Naive thymus-derived CD8-positive, alpha-beta T cell (primary cell): ENCODE measurements at regions not wholly inside any gene's neighbourhood (a gene's known extent, or its start where the extent isn't known, plus 50 kb on each side); places are given as distances from the start of the nearest gene placed in this dataset.

Source experiments
- ATAC-seq, 2 donors: fragments of 150-1000 bp; cut with Tn5 transposase in 1 of 2; sonication (Bioruptor Pico), chemical (Tn5 transposase) in 1 of 2; 1 replicate in 1 of 2; 2 replicates in 1 of 2; pipeline ENCODE4 v1.10.0; 2021; ENCODE audit warnings: mild to moderate bottlenecking in 2 of 2, moderate library complexity in 2 of 2
- POLR2A ChIA-PET: fragments of 350-600 bp; sonication (Branson Sonifier 250); formaldehyde crosslinking; loops from one replicate; lab custom pipeline; 2021; ENCODE audit warnings: antibody characterized with exemption; lab: Charles Lee
- DNase-seq, 10 donors: peaks; one replicate each; pipeline versions ENCODE4 v3.0.0 to v3.0.0-alpha.2; 2020 to 2022
- H3K27ac Mint-ChIP-seq, 10 donors: one replicate each; pipeline ENCODE4 v1.8.0; 2020 to 2022; ENCODE audit warnings: mild to moderate bottlenecking in 10 of 10, mixed read lengths in 10 of 10, moderate library complexity in 4 of 10, inconsistent platforms in 1 of 10
- H3K27me3 Mint-ChIP-seq, 5 donors: one replicate each; pipeline ENCODE4 v1.8.0; 2021 to 2022; ENCODE audit warnings: mixed read lengths in 5 of 5
- H3K36me3 Mint-ChIP-seq, 3 donors: one replicate each; pipeline ENCODE4 v1.8.0; 2020 to 2022; ENCODE audit warnings: mixed read lengths in 3 of 3, mild to moderate bottlenecking in 2 of 3, inconsistent platforms in 1 of 3
- H3K4me1 Mint-ChIP-seq, 4 donors: one replicate each; pipeline ENCODE4 v1.8.0; 2021 to 2022; ENCODE audit warnings: mixed read lengths in 4 of 4
- H3K4me3 Mint-ChIP-seq, 10 donors: one replicate each; pipeline ENCODE4 v1.8.0; 2020 to 2022; ENCODE audit warnings: mild to moderate bottlenecking in 10 of 10, mixed read lengths in 10 of 10, moderate library complexity in 6 of 10, inconsistent platforms in 1 of 10
- H3K9me3 Mint-ChIP-seq, 9 donors: one replicate each; pipeline ENCODE4 v1.8.0; 2020 to 2022; ENCODE audit warnings: mixed read lengths in 9 of 9, mild to moderate bottlenecking in 3 of 9, inconsistent platforms in 1 of 9, moderate library complexity in 1 of 9

- Mint-ChIP-seq H3K4me1 (peaks cover 3 to 8% (median 6%) of the 10 kb centered on the region in 4 donors), H3K4me3 (no peak overlapping the region), H3K9me3 (peaks cover 0 to 11% (median 5%) of the 10 kb centered on the region in 9 donors), H3K27me3 (no peaks in the 10 kb centered on the region), H3K36me3 (peaks cover 0 to 4% (median 0%) of the 10 kb centered on the region in 3 donors), H3K27ac (no peak overlapping the region)
- no peak for DNase-seq
- ATAC-seq = no peak
- POLR2A ChIA-PET = no interaction called here
Observed at GRCh38 chr2:234241656-234242458, 191.4 kb downstream of the SPP2 start.

DNA sequence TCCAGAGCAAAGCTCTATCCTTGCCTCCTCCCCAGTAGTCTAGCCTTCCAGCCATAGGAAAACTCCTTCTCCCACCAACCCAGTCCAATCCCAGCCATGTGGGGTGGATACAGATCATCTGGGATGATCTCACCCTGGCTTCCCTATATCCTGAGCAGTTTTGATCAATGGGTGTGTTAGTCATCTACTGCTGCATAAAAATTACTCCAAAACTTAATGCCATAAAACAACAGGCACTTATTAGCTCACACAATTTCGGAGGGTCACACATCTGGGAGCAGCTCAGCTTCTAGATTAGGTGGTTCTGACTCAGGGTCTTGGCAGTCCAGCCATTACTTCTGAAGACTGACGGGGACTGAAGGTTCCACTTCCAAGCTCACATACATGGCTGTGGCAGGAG lies 190.4 kb downstream of the SPP2 start:
- H3K27ac Mint-ChIP-seq = peak overlapping the region in 1 of 10 donors; percentile 67
- no peak for DNase-seq
- POLR2A ChIA-PET = no interaction called here
- H3K9me3 Mint-ChIP-seq = peaks cover 0 to 11% (median 5%) of the 10 kb centered on the region in 9 donors
- peaks cover 0 to 4% (median 0%) of the 10 kb centered on the region in 3 donors for H3K36me3 Mint-ChIP-seq
- H3K27me3 Mint-ChIP-seq = no peaks in the 10 kb centered on the region
- ATAC-seq = no peak
- H3K4me3 Mint-ChIP-seq = peak overlapping the region in 1 of 10 donors; percentile 22
- H3K4me1 Mint-ChIP-seq = peaks cover 4 to 8% (median 6%) of the 10 kb centered on the region in 4 donors

DNA sequence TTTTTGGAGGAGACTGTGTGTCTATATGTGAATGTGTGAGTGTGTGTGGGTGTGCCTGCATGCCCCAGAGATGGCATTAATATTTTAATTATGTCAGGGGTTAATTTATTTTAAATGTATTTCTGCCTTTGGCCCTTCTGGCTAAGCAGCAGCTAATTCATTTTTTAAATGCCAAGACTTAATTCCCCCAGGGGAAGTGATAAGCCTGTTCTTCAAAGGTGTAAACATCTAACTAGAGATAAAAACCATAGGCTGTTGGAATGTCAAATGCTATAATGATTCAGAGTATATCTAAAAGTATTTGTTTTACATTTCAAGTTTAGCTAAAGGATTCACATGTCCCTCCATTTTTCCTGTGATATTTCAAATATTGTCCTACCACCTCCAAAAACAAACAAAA lies 184.7 kb downstream of the SPP2 start:
- Mint-ChIP-seq H3K4me3 (no peak overlapping the region), H3K27me3 (no peaks in the 10 kb centered on the region), H3K4me1 (peaks cover 0 to 1% (median 0%) of the 10 kb centered on the region in 4 donors), H3K9me3 (peaks cover 0 to 11% (median 5%) of the 10 kb centered on the region in 9 donors), H3K36me3 (no peaks in the 10 kb centered on the region), H3K27ac (no peak overlapping the region)
- DNase-seq (no peak), ATAC-seq (no peak)
- POLR2A ChIA-PET = no interaction called here

- POLR2A ChIA-PET = no interaction called here
- Mint-ChIP-seq H3K4me1 (peaks cover 0 to 1% (median 0%) of the 10 kb centered on the region in 4 donors), H3K27ac (no peak overlapping the region), H3K27me3 (no peaks in the 10 kb centered on the region), H3K9me3 (no peaks in the 10 kb centered on the region), H3K4me3 (no peak overlapping the region), H3K36me3 (no peaks in the 10 kb centered on the region)
- no peak for DNase-seq
- ATAC-seq = no peak
Observed at GRCh38 chr2:234231460-234231859, 181.0 kb downstream of the SPP2 start.

DNA sequence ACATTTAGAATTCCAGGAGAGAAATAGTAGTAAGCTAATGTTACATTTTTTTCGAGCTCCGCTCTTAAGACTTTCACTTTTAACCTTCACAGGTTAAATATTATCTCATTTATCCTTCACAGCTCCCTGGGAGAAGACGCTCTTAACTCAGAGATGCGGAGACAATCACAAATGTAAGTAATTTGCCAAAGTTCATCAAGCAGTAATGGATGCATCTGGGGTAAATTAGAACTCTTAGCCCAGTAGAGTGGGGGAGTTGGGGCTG lies 168.5 kb downstream of the SPP2 start:
- peak overlapping the region in 4 of 10 donors; percentile 36 to 75 (median 57) for H3K4me3 Mint-ChIP-seq
- H3K27me3 Mint-ChIP-seq = no peaks in the 10 kb centered on the region
- H3K4me1 Mint-ChIP-seq = peaks cover 28 to 47% (median 43%) of the 10 kb centered on the region in 4 donors
- no peaks in the 10 kb centered on the region for H3K36me3 Mint-ChIP-seq
- POLR2A ChIA-PET = interaction anchor here (1.0 kb wide), 1 partner anchor 39 kb away, joined by 3 read pairs; no protein-coding TSS in a partner anchor
- ATAC-seq (no peak), DNase-seq (no peak)
- H3K27ac Mint-ChIP-seq = peak overlapping the region in 5 of 10 donors; percentile 12 to 83 (median 81)
- H3K9me3 Mint-ChIP-seq = no peaks in the 10 kb centered on the region

DNA sequence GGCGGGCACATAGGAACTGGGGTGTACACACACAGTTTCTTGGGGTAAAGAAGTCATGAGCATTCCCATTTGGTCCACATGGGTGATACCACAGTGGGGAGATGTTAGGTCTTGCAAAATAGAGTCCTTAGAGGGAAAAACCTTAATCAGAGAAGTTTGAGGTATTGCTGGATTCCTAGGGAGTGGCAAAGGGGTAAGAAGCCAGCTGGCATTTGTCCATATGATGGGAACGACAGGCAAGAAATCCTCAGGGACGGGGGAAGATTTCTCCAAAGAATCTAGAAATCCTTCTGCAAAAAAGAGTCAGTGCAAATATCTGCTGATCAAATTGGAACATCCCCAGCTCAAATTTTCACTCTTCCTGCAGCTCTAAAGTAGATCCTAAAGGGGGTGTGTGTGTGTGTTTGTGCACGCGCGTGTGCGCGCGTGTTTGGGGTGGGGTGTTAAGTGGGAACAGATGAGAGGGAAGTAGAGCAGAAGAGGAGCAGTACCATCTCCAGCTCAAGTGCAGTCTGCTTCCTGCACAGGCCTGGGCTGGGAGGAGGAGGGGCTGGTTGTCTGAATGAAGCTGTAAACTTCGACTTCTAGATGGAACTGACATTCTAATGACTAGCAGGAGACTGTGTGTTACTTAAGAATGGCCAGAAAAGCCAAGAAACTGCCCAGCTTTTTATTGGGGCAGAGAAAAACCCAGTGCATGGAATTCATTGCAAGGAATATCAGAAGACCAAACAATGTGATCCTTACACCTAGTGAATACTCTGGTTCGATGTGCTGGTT lies 168.0 kb downstream of the SPP2 start:
- H3K4me3 Mint-ChIP-seq = peak overlapping the region in 8 of 10 donors; percentile 36 to 75 (median 50)
- no peaks in the 10 kb centered on the region for H3K36me3 Mint-ChIP-seq
- H3K27me3 Mint-ChIP-seq = no peaks in the 10 kb centered on the region
- peak overlapping the region; percentile 17 to 83 (median 64) for H3K27ac Mint-ChIP-seq
- peaks cover 28 to 47% (median 43%) of the 10 kb centered on the region in 4 donors for H3K4me1 Mint-ChIP-seq
- no peaks in the 10 kb centered on the region for H3K9me3 Mint-ChIP-seq
- ATAC-seq (peak in 1 of 2 donors; percentile 67), DNase-seq (peak in 3 of 10 donors; percentile 5 to 18 (median 14))
- POLR2A ChIA-PET = interaction anchor here (0.6 to 1.2 kb wide), 4 partner anchors 9 to 234 kb away, joined by 3 read pairs; no protein-coding TSS in a partner anchor

DNA sequence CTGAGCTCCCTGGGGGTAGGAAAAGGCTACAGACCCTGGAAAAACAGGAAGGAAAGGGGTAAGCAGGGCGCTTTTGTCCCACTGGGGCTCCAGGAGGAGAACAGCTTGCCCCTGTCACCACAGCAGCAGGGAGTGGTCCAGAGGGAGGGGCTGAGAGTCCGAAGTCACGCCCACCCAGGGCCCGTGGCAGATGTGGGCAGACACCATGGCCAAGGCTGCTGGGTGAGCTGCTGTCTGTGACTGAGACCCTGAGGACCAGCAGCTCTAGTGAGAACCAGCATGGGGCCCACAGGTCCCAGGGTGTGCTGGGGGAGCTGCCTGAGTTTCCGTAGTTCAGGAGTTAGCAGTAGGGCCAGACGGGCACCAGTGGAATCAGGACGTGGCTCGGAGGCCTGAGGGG lies 162.0 kb downstream of the SPP2 start:
- H3K36me3 Mint-ChIP-seq = peaks cover 0 to under 1% (median 0%) of the 10 kb centered on the region in 3 donors
- POLR2A ChIA-PET = no interaction called here
- no peak for ATAC-seq
- peaks cover 15 to 28% (median 22%) of the 10 kb centered on the region in 4 donors for H3K4me1 Mint-ChIP-seq
- no peaks in the 10 kb centered on the region for H3K27me3 Mint-ChIP-seq
- no peak overlapping the region for H3K4me3 Mint-ChIP-seq
- H3K27ac Mint-ChIP-seq = peak overlapping the region in 5 of 10 donors; percentile 19 to 65 (median 48)
- H3K9me3 Mint-ChIP-seq = peaks cover 0 to 9% (median 0%) of the 10 kb centered on the region in 9 donors
- no peak for DNase-seq

DNA sequence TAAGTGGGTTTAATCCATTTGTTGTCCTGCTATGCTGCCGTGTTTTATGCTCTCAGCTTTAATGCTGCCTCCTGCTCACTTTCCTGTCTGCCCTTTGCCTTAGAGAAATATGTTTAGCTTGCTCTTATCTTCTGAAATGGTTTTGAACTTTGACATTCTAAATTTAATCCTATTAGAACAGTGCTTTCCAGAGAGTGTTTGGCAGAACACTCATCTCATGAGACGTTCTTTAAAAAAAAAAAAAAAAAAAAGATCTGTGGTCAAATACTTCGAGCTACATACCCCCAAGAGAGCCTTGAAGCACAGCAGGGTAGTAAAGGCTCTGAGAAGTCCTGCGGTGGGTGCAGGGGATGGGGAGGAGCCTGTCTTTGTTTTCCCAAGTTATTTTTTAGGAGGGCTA lies 161.3 kb downstream of the SPP2 start:
- no peak overlapping the region for H3K4me3 Mint-ChIP-seq
- H3K4me1 Mint-ChIP-seq = peaks cover 11 to 21% (median 15%) of the 10 kb centered on the region in 4 donors
- DNase-seq (no peak), ATAC-seq (no peak)
- H3K27ac Mint-ChIP-seq = peak overlapping the region in 1 of 10 donors; percentile 65
- H3K27me3 Mint-ChIP-seq = no peaks in the 10 kb centered on the region
- H3K9me3 Mint-ChIP-seq = peaks cover 0 to 17% (median 0%) of the 10 kb centered on the region in 9 donors
- POLR2A ChIA-PET = no interaction called here
- peaks cover 0 to 5% (median 2%) of the 10 kb centered on the region in 3 donors for H3K36me3 Mint-ChIP-seq

DNA sequence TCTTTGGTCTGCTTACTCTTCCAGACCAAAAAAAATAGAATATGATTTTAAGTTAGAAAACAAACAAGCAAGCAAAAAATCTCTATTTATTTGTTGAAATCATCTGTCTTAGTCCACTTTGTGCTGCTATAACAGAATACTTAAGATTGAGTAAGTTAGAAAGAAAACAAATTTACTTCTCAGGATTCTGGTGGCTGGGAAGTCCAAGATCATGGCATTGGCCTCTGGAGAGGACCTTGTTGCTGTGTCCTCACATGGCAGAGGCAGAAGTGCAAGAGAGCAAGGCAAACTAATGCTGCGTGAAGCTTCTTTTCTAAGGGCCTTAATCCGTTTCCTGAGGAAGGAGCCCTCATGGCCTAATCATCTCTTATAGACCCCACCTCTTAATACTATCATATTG lies 156.2 kb downstream of the SPP2 start:
- no peak for DNase-seq
- H3K9me3 Mint-ChIP-seq = peaks cover 0 to 43% (median 10%) of the 10 kb centered on the region in 9 donors
- H3K27ac Mint-ChIP-seq = no peak overlapping the region
- POLR2A ChIA-PET = no interaction called here
- H3K4me3 Mint-ChIP-seq = no peak overlapping the region
- no peaks in the 10 kb centered on the region for H3K4me1 Mint-ChIP-seq
- no peak for ATAC-seq
- peaks cover 0 to 16% (median 5%) of the 10 kb centered on the region in 3 donors for H3K36me3 Mint-ChIP-seq
- no peaks in the 10 kb centered on the region for H3K27me3 Mint-ChIP-seq

DNA sequence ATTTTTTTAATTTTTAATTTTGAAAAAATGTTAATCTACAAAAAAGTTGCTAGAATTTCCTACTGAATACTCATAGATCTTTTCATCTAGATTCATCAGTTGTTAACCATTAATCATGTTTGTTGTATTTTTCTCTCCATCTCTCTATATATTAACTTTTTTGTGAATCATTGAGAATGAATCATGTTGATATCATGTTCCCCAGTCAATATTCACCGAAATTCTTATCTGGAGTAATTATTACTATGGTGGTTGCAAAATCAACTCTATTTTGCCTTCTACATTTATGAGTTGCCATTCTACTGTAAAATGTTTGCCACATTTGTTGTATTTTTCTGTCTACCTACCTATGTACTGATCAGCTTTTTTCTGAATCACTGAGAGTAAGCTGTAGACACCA lies 154.0 kb downstream of the SPP2 start:
- peaks cover 0 to 43% (median 10%) of the 10 kb centered on the region in 9 donors for H3K9me3 Mint-ChIP-seq
- DNase-seq (no peak), ATAC-seq (no peak)
- H3K4me1 Mint-ChIP-seq = no peaks in the 10 kb centered on the region
- H3K27me3 Mint-ChIP-seq = no peaks in the 10 kb centered on the region
- POLR2A ChIA-PET = no interaction called here
- peaks cover 0 to 16% (median 5%) of the 10 kb centered on the region in 3 donors for H3K36me3 Mint-ChIP-seq
- H3K4me3 Mint-ChIP-seq = no peak overlapping the region
- H3K27ac Mint-ChIP-seq = no peak overlapping the region

DNA sequence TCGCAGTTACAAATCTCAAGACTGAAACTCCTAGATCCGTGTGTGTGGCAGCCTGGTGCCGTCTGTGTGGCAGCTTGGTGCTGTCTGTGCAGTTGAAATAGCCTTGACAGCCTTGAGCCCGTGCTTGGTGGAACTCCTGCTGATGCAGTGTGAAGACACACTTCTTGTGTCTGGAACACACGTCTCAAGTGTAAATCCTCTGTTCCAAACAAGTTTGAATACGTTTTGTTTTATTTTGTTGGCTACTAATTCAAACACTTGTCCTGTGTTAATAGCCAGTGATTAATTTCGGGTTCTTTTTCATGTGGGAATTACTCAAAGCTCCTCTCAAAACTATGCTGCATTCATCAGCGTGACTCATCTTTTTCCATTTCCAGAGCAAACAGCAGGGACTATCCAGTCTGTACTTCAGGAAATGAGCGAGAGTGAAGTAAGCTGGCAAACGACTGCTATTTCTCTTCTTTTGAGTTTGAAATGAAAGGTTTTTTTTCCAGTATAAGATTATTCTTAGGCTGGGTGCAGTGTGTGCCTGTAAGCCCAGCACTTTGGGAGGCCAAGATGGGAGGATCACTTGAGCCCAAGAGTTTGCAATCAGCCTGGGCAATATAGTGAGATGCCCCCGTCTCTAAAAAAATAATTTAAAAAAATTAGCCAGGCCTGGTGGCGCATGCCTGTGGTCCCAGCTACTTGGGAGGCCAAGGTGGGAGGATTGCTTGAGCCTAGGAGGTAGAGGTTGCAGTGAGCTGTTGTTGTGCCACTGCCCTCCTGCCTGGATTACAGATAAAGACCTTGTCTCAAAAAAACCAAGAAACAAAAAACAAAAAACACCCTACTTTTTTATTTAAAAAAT lies 152.9 kb downstream of the SPP2 start:
- ATAC-seq (no peak), DNase-seq (no peak)
- Mint-ChIP-seq H3K4me3 (no peak overlapping the region), H3K36me3 (peaks cover 0 to 16% (median 5%) of the 10 kb centered on the region in 3 donors), H3K27me3 (no peaks in the 10 kb centered on the region), H3K4me1 (peaks cover 0 to 4% (median 0%) of the 10 kb centered on the region in 4 donors), H3K27ac (no peak overlapping the region), H3K9me3 (peaks cover 0 to 38% (median 10%) of the 10 kb centered on the region in 9 donors)
- POLR2A ChIA-PET = no interaction called here

- H3K27ac Mint-ChIP-seq = no peak overlapping the region
- ATAC-seq (no peak), DNase-seq (no peak)
- H3K36me3 Mint-ChIP-seq = peaks cover 0 to 16% (median 5%) of the 10 kb centered on the region in 3 donors
- peak overlapping the region in 1 of 10 donors; percentile 14 for H3K4me3 Mint-ChIP-seq
- H3K9me3 Mint-ChIP-seq = peaks cover 0 to 33% (median 10%) of the 10 kb centered on the region in 9 donors
- POLR2A ChIA-PET = no interaction called here
- peaks cover 0 to 6% (median under 1%) of the 10 kb centered on the region in 4 donors for H3K4me1 Mint-ChIP-seq
- no peaks in the 10 kb centered on the region for H3K27me3 Mint-ChIP-seq
Observed at GRCh38 chr2:234202601-234203000, 152.1 kb downstream of the SPP2 start.
